ENCODE measurements at regions not wholly inside any gene's neighbourhood (a gene's known extent, or its start where the extent isn't known, plus 50 kb on each side); places are given as distances from the start of the nearest gene placed in this dataset.
"Not testable (repeated sequence)": the region's sequence is repeated elsewhere in the genome, so short reads cannot be mapped to it uniquely, and the experiment has no call there.

DNA sequence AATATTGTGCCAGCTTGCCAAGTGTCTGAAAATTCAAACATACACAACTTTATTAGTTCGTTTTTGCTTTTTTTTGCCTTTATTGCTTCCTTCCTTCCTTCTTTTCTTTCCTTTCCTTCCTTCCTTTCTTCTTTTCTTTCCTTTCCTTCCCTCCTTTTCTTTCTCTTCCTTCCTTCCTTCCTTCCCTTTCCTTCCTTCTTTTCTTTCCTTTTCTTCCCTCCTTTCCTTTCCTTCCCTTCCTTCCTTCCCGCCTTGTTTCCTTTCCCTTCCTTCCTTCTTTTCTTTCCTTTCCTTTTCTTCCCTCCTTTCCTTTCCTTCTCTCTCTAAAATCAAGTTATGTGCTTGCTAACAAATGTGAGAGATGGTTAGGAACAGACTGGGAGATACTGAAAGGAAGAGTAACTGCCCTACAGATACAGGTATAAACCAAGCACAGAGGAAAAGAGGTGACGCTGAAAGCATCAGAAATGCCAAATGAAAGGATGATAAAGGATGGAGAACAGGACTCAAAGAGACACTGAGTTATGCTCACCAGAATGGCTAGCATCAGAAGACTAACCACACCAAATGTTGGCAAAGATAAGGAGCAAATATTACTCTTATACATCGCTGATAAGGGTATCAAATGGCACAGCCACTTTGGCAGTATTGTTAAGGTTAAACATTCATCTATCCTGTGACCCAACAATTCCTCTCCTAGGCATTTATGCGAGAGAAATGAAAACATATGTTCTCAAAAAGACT lies 151.6 kb downstream of the MREG start:
- no peak for DNase-seq

DNA sequence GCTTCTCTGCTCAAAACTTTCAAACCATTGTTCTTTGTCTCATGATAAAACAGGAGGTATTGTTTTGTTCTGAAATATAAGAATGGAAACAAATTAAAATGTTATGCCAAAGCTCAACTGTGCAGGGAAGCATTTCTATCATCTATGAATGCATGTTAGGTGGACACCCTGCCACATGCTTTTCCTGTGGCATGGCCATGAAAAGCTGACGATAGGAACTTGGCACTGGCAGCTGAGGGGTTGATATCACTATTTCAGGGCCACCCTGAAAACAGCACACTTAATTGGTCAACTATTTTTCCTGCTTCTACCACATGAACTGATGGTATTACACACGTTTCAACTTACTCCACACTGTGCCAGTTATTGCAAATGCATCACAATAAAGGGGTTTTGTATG lies 157.3 kb downstream of the MREG start:
- DNase-seq, result no peak

DNA sequence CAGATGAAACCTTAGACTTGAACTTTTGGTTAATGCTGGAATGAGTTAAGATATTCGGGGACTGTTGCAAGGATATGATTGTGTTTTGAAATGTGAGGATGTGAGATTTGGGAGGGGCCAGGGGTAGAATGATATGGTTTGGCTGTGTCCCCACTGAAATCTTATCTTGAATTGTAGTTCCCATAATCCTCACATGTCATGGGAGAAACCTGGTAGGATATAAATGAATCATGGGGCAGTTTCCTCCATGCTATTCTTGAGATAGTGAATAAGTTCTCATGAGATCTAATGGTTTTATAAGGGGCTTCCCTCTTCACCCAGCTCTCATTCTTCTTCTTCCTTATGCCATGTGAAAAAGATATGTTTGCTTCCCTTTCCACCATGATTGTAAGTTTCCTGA lies 158.0 kb downstream of the MREG start:
- not testable (repeated sequence) for DNase-seq

DNA sequence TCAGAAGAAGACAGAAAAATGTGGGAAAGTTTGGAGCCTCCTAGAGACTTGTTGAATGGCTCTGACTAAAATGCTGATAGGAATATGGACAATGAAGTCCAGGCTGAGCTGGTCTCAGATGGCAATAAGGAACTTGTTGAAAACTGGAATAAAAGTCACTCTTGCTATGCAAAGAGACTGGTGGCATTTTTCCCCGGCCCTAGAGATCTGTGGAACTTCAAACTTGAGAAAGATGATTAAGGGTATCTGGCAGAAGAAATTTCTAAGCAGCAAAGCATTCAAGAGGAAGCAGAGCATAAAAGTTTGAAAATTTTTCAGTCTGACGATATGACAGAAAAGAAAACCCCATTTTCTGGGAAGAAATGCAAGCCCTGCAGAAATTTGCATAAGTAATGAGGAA lies 159.3 kb downstream of the MREG start:
- no peak for DNase-seq

DNA sequence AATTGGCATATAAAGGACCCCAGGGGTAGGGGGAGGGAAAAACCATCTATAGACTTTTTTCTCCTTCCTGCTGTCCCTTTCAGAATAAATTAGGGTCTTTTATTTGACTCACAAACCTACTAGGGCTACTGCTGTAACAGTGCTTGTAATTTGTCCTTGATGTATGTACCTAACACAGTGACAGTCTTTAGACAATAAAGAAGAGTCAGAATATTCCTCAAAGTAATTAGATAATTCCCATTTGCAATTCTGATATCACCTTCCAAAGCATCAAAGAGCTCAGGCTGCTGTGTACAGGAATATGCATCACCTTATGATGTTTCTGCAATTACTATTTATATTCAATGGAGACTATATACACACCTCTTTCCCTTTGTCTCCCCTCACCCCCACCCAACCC lies 161.7 kb downstream of the MREG start:
- no peak for DNase-seq

DNA sequence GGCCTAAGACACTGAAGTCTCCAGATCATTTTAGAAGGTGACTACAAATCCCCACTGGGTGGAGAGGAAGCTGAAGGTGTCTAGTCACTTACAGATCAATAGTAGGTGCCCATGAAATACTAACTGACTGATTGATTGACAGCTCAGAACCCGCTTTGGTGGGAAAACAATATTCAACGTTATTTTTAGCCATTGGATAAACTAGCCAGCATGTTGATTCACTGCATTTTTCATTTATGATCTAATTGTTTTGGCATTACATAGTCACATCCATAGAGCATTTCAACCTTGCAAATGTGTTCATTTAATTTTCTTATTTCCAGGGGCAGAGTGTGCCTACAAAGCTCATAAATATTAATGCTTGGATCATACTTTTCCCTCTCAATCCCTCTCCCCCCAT lies 162.3 kb downstream of the MREG start:
- no peak for DNase-seq

DNA sequence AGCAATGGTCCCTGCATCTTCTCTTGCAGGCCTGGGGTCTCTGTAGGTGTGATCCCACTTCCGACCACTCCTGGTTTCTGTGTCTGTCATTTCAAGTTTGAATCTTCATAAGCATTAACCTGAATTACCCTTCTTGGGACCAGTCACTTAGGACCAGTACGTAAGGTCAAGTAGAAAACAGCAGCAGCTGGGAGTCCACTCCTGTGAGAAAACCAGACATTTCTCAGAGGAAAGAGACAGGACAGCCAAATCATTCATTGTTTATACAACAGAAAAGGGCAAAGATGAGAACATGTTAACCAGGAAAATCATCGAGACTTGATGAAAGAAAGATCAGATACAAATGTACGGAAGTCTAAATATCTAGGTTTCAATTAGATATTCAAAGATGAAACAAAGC lies 163.0 kb downstream of the MREG start:
- DNase-seq, result no peak

DNA sequence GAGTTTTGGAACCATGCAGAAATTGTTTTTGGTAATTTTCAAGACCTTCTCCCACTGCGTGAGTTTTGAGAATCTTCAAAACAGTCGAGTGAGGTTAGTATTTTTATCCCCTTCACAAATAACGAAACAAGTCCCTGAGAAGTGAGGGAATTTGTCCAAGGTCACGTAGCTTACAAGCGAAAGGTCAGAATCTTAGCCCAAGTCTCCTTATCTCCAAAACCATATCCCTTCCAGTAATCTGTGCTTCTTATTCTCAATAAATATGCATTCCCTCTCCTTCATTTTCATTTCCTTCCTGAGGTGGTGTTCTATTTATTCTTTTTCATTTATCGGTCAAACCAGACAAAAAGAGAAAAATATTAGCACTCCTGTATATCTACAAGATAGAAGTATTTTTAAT lies 163.6 kb downstream of the MREG start:
- no peak for DNase-seq

DNA sequence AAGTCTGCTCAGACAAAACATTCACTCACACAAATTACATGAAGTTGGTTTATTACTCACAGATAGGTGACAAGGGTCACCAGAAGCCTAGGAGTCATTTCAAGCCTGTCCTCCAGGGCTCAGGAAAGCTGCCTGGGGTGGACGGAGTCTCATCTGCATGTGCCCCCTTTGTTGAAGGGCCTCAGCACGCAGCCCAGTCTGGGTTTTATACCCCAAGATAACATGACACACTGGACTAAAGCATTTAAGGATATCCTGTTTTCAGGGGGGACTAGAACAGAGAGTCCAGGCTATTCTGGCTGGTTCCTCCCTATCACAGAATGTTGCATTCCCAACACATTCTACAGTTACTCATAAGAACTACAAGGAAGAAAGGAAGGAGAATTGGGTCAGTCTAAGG lies 164.7 kb downstream of the MREG start:
- DNase-seq, result no peak

DNA sequence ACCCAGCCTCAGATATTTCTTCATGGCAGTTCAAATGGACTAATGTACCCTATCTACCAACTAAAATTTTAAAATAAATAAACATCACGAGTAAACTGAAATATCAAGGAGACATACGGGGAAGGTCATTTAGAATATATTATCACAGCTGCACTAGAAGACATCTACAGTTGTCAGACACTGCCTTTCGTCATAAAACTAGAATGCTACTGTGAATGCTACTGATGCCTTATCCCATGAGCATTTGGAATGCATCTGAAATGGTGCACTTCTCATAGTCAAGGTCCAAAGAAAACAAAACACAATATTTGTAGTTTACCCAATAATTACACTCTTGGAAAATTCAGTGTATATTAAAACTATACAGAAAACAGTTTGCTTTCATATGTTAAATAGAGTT lies 165.2 kb downstream of the MREG start:
- DNase-seq, result no peak

DNA sequence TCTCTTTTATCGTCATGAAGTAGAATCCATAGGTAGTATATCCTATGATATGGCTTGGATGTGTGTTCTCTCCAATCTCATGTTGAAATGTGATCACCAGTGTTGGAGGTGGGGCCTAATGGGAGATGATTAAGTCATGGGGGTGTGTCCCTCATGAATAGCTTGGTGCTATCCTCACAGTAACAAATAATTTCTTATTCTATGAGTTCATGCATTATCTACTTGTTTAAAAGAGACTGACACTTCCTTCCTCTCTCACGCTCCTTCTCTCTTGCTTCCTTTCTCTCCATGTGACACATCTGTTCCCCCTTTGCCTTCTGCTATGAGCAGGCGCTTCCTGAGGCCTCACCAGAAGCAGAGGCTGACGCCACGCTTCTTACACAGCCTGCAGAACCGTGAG lies 165.6 kb downstream of the MREG start:
- peak in 1 of 2 experiments; percentile 13 for DNase-seq

DNA sequence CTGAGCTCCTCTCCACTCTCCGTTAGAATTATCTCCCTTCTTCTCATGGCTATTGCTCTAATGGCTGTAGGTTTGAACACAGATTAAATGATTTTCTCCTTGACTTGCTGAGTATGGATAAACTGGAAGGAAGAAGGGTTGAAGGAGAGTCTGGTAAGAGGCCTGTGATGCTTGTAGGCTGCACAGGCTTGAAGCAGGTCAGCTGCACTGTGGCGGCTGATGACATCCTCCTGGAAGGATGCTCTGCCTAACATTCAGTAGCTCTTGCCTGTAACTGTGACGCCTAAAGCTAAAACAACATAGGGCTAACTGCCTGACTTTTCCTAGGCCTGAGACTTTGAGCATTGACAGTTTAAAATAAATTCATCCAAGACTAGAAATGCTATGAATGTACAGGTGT lies 166.3 kb downstream of the MREG start:
- DNase-seq, result no peak

DNA sequence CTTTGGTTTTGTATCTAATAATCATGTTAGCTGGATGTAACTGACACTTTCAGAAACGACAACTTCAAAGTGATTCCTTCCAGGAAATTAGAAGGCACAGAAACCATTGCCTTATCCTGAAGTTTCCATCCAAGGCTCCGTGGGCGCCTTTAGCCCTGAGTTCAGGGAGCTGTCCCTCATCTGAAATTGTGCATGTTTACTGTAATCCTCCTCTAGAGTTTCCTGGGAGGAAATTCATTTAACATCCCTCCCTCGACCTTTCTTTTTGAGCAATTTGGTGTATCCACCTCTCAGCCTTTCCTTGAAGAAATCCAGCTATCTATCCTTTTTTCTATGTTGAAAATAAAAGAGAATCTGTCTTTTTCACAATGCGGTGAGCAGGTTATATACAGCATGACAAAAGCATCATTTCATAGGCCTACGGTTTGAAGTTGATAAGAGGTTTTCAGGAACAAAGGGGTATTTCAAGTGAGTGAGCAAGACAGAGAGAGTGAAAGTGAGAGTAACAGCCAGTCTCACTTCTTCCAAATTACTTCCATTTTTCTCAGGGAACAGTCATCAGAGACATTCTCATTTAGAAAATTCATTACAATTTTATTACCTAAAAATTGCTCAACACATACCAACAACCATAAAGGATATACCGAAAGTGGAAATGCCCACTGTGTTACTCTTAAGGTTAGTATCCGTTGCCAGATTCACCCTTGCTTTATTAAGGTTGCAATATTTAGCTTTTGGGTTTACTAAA lies 167.3 kb downstream of the MREG start:
- no peak for DNase-seq

DNA sequence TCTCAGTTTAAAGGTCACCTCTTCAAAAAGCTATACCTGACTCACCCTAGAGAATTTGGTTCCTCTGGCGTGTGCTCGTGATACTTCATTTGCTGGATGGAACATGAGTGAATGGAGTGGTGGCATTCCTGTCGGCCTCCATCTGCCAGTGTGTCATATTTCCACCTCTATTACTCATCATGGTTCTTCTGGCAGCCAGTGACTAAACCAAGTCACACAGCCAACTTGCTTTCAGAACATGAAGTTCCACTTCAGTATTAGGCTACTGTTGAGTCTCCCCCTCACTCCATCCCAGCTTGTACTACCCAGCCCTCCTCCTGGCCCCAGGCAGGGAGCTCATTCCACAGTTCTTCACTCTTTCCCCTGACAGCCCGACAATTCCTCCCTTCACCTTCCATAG lies 169.8 kb downstream of the MREG start:
- DNase-seq, result no peak

DNA sequence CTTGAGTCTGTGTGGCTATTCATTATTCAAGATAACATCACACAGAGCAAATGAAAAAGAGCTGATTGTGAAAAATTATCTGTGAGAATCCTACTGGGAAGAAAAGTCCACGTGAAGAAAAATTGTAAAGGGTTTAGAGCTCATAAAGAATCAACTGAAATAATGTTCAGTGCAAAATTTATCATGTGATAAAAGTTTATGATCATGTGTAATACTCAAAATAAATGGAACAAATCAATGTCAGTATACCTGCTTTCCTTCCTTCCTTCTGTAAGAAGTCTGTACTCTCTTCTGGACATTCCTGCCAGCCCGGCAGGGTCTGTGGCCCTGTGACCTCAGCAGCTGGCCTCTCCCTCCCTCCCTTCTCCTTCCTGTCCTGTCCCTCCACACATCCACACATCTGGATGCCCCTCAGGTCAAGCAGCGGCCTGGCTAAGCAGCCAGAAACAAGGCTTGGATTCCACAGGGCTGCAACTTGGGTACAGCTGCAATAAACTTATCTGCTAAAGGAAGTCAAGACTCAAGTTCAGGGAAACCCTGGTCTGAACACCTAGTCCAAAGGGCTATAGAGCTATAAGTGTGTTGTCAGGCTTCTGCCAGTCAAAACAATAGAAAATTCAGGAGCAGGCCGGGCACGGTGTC lies 172.1 kb downstream of the MREG start:
- DNase-seq, result no peak

DNA sequence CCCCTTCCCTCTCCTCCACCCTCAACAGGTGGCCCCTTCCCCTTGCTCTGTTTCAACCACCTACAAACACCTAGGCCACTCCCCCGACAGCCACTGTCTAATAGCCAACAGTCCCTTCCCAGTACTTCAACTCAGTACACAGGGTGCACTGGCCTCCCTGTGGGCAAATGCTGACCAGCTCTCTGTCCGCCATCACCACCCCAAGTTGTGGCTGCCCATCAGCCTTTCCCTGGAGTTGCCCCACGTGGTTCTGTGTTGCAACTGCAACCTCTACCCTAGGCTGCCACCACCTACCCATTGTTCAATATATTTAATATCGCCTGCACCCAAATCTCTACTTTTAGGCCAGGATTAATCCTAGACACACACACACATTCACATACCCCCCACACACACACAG lies 173.5 kb downstream of the MREG start:
- no peak for DNase-seq

DNA sequence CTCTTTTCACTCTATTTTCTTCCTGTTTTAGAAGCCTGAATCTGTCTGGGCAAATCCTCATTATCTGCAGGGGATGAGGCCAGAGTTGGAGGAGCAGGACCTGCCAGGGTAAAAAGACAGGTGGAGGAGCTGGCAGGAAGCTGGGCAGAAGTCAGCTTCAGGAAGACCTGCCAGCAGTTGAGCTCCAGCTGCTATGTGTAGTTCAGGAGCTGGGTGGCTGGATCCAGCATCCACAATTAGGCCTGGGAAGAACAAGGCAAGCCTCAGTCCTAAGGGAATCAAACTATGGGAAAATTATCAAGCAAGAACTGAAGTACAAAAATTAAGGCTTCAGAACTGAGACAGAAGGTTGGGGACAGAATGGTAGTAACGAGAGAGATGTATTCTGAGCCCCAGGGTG lies 174.0 kb downstream of the MREG start:
- DNase-seq, result no peak

DNA sequence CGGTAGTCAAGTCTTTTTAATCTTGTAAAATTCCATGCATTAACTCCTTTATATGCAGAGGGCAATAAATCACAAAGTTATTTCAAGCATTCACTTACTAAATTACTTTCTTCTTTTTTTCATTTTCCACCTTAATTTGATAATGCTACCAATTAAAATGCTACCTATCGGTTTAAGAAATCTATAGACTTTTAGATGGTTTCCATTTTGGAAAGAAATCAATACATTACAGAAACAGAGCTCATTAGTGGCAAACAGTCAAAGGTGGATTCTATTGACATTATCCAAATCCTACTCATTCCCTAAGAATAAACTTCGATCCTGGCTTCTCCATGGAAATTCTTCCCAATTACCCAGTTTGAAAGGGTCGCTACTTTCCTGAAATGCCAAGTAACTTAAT lies 176.5 kb downstream of the MREG start:
- DNase-seq, result no peak

DNA sequence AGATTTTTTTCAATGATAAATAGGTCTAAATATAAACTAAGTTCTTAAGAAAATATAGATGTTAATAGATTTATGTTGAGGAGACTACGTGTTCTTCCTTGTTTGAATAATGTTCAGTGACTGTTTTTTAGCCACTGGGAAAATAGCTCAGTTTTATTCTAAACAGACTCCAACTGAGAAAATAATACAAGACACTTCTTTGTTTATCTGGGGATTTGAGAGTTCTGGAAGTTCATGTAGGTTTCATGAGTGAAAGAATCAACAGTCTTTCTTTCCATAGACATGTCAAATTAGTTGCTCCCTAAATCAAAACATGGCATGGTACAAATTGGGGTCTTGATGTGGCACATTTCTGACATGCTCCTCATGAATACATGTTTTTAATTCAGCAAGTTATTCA lies 177.7 kb downstream of the MREG start:
- DNase-seq, result no peak

DNA sequence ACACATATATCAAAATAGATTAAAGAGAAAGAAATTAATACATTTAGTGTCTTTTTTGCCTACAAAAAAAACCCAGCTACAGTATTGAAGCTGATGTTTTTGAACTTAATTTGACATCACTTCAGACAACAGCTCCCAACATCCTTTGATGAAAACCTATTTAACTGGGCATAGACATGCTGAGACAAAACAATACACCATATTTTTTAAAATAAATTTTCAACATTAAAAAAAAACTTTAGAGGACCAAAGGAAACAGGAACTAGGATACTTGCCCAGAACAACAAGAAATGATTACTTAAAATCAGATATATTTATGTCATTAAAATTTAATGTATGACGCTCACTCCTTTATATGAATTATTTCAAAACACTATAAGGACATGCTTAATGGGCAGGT lies 178.1 kb downstream of the MREG start:
- DNase-seq, result no peak

DNA sequence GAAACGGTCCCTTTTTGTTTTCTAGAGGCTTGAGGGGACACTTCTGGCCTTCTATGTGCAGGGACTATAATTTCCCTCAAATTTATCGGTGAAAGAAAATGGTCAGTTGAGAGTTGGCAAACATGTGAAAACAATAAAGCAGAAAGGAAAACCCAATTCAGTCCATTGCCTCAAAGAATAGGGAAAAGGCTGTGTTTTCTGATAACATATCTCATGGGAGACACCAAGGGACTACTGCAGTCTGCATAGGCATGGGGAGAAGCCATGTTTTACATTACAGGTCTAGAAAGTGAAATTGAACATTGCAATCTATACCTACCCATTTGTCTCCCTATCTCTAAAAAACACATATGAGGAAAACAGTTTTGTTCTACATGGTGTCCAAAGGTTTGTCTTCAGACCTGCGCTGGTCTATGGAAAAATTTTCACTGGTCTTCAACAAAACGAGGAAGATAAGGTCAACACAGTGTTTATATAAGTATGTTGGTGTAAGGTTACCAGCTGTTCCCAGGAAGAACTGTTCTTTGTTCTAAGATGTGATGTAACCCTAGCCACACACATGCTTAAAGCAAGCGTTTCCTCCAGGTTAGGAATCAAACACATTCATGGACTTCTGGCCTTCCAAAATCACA lies 179.7 kb downstream of the MREG start:
- peak; percentile 6 to 8 for DNase-seq

DNA sequence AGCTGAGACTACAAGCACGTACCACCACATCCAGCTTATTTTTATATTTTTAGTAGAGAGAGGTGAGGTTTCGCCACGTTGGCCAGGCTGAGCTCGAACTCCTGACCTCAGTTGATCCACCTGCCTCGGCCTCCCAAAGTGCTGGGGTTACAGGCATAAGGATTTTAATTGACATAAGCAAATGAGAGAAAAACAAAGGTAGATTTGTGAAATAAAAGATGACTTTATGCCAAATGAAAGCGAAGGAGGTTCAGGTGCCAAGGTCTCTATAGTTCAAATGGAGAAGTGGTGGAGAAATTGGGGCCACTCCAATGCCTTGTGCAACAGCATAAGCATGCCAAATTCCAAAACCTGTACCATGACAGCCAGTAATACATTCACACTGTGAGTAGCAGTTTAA lies 180.6 kb downstream of the MREG start:
- no peak for DNase-seq

DNA sequence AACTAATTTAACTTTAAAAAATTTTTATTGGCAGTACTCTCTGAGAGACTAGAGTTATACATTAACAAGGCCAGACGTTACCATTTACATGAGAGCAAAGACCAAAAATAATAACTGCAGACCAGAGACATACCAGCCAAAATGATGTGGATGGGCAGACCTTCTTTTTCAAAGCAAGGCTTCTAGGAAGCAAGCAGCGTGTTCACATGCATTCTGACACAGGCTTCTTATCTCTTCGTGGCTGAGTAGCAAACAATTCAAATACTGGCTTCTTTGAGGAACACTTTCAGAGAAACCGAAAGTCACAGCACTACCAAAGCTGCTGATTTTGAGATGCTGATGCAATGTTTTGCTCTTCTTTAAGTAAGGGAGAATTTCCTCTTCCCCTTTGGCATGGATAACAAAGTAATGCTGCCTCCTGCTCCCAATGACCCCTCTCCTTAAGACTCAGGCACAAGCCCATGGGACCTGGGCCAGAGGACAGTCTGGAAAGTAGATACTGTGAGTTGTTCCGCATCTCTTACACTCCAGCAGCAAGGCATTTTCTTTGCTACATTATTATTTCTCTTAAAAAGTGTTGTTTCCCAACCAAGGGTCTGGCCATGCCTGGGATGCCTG lies 181.9 kb downstream of the MREG start:
- no peak for DNase-seq
